PC-3 (cell line): ENCODE measurements at regions not wholly inside any gene's neighbourhood (a gene's known extent, or its start where the extent isn't known, plus 50 kb on each side); places are given as distances from the start of the nearest gene placed in this dataset.

Source experiments
- ATAC-seq: fragments of 200-7000 bp; cut with Tn5 transposase; 2 replicates; pipeline ENCODE4 v1.9.1; 2020; ENCODE audit warnings: mild to moderate bottlenecking, moderate library complexity
- BruUV-seq: library from RNA; stranded (reverse); fragments of 400-500 nt; replicated peaks from 2 replicates; lab custom pipeline; 2021; lab: Mats Ljungman, UMichigan
- CTCF ChIA-PET: fragments of 300-600 bp; sonication (Branson Sonifier 250); formaldehyde crosslinking; loops from one replicate; lab custom pipeline; 2022; ENCODE audit warnings: antibody characterized with exemption; lab: Charles Lee
- POLR2A ChIA-PET: fragments of 300-600 bp; sonication (Branson Sonifier 250); formaldehyde crosslinking; loops from one replicate; lab custom pipeline; 2022; ENCODE audit warnings: antibody characterized with exemption; ENCODE audit not compliant: unreplicated experiment; lab: Charles Lee
- DNase-seq: peaks from one replicate; pipeline ENCODE4 v3.0.0-alpha.2; 2015
- H2AFZ ChIP-seq: fragments of 300-600 bp; sonication (generic); 2 replicates; pipeline ENCODE4 v1.6.0; 2016; ENCODE audit warnings: antibody characterized with exemption, low read length
- H3F3A ChIP-seq: fragments of 300-600 bp; sonication (generic); one replicate; pipeline ENCODE4 v1.6.0; 2017; ENCODE audit warnings: antibody characterized with exemption, low read length, control low read depth, mild to moderate bottlenecking; ENCODE audit not compliant: unreplicated experiment
- H3K27ac ChIP-seq: fragments of 300-600 bp; sonication (generic); 2 replicates; pipeline ENCODE4 v1.5.1; 2016; ENCODE audit warnings: mild to moderate bottlenecking, low read length
- H3K27me3 ChIP-seq: fragments of 300-600 bp; sonication (generic); 2 replicates; pipeline ENCODE4 v1.6.1; 2016; ENCODE audit warnings: low read length, mixed read lengths
- H3K36me3 ChIP-seq: fragments of 300-600 bp; sonication (generic); 2 replicates; pipeline ENCODE4 v1.6.1; 2016; ENCODE audit warnings: low read depth, mixed run types, low read length, mixed read lengths
- H3K4me1 ChIP-seq: fragments of 300-600 bp; sonication (generic); 2 replicates; pipeline ENCODE4 v1.5.1; 2016; ENCODE audit warnings: low read length; ENCODE audit not compliant: insufficient read depth
- H3K4me2 ChIP-seq: fragments of 300-600 bp; sonication (generic); 2 replicates; pipeline ENCODE4 v1.6.0; 2016; ENCODE audit warnings: low read length
- H3K4me3 ChIP-seq: fragments of 300-600 bp; sonication (generic); 2 replicates; pipeline ENCODE4 v1.5.1; 2016; ENCODE audit warnings: mild to moderate bottlenecking, low read length, mixed read lengths
- H3K79me2 ChIP-seq: fragments of 300-600 bp; sonication (generic); 2 replicates; pipeline ENCODE4 v1.6.1; 2017; ENCODE audit warnings: low read length, mixed read lengths
- H3K9ac ChIP-seq: fragments of 300-600 bp; sonication (generic); 2 replicates; pipeline ENCODE4 v1.6.0; 2016; ENCODE audit warnings: mild to moderate bottlenecking, low read length
- H3K9me2 ChIP-seq: fragments of 300-600 bp; sonication (generic); replicated peaks from 2 replicates; pipeline ENCODE4 v1.6.1; 2016; ENCODE audit warnings: mixed run types, low read length, mixed read lengths
- H3K9me3 ChIP-seq: fragments of 300-600 bp; sonication (generic); 2 replicates; pipeline ENCODE4 v1.6.1; 2016; ENCODE audit warnings: low read length, mixed read lengths
- H4K20me1 ChIP-seq: fragments of 300-600 bp; sonication (generic); 2 replicates; pipeline ENCODE4 v1.6.1; 2016; ENCODE audit warnings: low read length, mixed read lengths
- CTCF ChIP-seq: fragments of 300-600 bp; sonication (generic); conservative IDR thresholded peaks from 2 replicates; pipeline ENCODE4 v1.5.1; 2017; ENCODE audit warnings: antibody characterized with exemption, low read depth, mild to moderate bottlenecking, low read length
- EZH2 ChIP-seq: fragments of 300-600 bp; sonication (generic); IDR thresholded peaks from one replicate; pipeline ENCODE4 v1.6.1; 2017; ENCODE audit warnings: antibody characterized with exemption, mild to moderate bottlenecking, low read length; ENCODE audit not compliant: unreplicated experiment
- EZH2phosphoT487 ChIP-seq: fragments of 300-600 bp; sonication (generic); IDR thresholded peaks from 2 replicates; pipeline ENCODE4 v1.6.1; 2018; ENCODE audit warnings: mild to moderate bottlenecking, antibody characterized with exemption, low read length, borderline replicate concordance
- intact Hi-C: fragments of 100-400 bp; cut with micrococcal nuclease; formaldehyde crosslinking; loops from 2 replicates; pipeline ENCODE4 v1.9.0; 2023

- Histone ChIP-seq H3K4me1 (no peaks in the 10 kb centered on the region), H4K20me1 (no peaks in the 10 kb centered on the region), H3K4me3 (no peak overlapping the region), H3K36me3 (no peaks in the 10 kb centered on the region), H3K4me2 (no peak overlapping the region), H3K79me2 (no peaks in the 10 kb centered on the region), H3K27me3 (no peaks in the 10 kb centered on the region), H3K27ac (no peak overlapping the region), H3F3A (no peaks in the 10 kb centered on the region), H3K9ac (no peak overlapping the region), H3K9me3 (no peaks in the 10 kb centered on the region), H2AFZ (no peak overlapping the region), H3K9me2 (no peaks in the 10 kb centered on the region)
- POLR2A ChIA-PET, result no interaction called here
- TF ChIP-seq EZH2 (no peak), CTCF (no peak), EZH2phosphoT487 (no peak)
- CTCF ChIA-PET, result interaction anchor here (0.6 kb wide), 1 partner anchor 32 kb away, joined by 10 read pairs; no protein-coding TSS in a partner anchor
- DNase-seq (no peak), ATAC-seq (no peak)
- BruUV-seq, result no TSS peak
- intact Hi-C loops, result no loop called here
Measured at GRCh38 chr3:157650172-157650571, 147.0 kb upstream of the VEPH1 start.

- TF ChIP-seq EZH2, result no peak
- no peak for TF ChIP-seq EZH2phosphoT487
- no peak for TF ChIP-seq CTCF
- Histone ChIP-seq H3K27ac (no peak overlapping the region), H3K4me1 (no peaks in the 10 kb centered on the region), H3K4me3 (no peak overlapping the region), H3K4me2 (no peak overlapping the region), H3K36me3 (no peaks in the 10 kb centered on the region), H4K20me1 (no peaks in the 10 kb centered on the region), H3K9me2 (no peaks in the 10 kb centered on the region), H3K79me2 (no peaks in the 10 kb centered on the region), H3K9ac (no peak overlapping the region), H2AFZ (no peak overlapping the region), H3K9me3 (no peaks in the 10 kb centered on the region), H3F3A (no peaks in the 10 kb centered on the region), H3K27me3 (no peaks in the 10 kb centered on the region)
- BruUV-seq, result no TSS peak
- intact Hi-C loops, result no loop called here
- ChIA-PET CTCF (interaction anchor here (0.6 kb wide), 1 partner anchor 32 kb away, joined by 10 read pairs; no protein-coding TSS in a partner anchor), POLR2A (no interaction called here)
- ATAC-seq (no peak), DNase-seq (no peak)
Measured at GRCh38 chr3:157649511-157649910, 146.3 kb upstream of the VEPH1 start.

GRCh38 chr3:157647820-157648219 lies 144.6 kb upstream of the VEPH1 start:
- Histone ChIP-seq H2AFZ (no peak overlapping the region), H3K4me3 (no peak overlapping the region), H3K4me2 (no peak overlapping the region), H3K79me2 (no peaks in the 10 kb centered on the region), H4K20me1 (no peaks in the 10 kb centered on the region), H3F3A (no peaks in the 10 kb centered on the region), H3K9me3 (no peaks in the 10 kb centered on the region), H3K4me1 (no peaks in the 10 kb centered on the region), H3K9me2 (no peaks in the 10 kb centered on the region), H3K9ac (no peak overlapping the region), H3K27ac (no peak overlapping the region), H3K27me3 (no peaks in the 10 kb centered on the region), H3K36me3 (no peaks in the 10 kb centered on the region)
- POLR2A ChIA-PET, result no interaction called here
- DNase-seq (no peak), ATAC-seq (no peak)
- CTCF ChIA-PET, result no interaction called here
- TF ChIP-seq CTCF (no peak), EZH2phosphoT487 (no peak), EZH2 (no peak)
- intact Hi-C loops, result no loop called here
- BruUV-seq, result no TSS peak
